Epidermal melanocyte (primary cell): ENCODE measurements at regions not wholly inside any gene's neighbourhood (a gene's known extent, or its start where the extent isn't known, plus 50 kb on each side); places are given as distances from the start of the nearest gene placed in this dataset.
"Not testable (repeated sequence)": the region's sequence is repeated elsewhere in the genome, so short reads cannot be mapped to it uniquely, and the experiment has no call there.

Experiments
- DNase-seq: peaks from one replicate; pipeline ENCODE4 v3.0.0; 2011; ENCODE audit warnings: low spot score; ENCODE audit not compliant: insufficient read length

- DNase-seq, result no peak
Measured at GRCh38 chrX:139475432-139475831, 55.1 kb upstream of the F9 start.

DNA sequence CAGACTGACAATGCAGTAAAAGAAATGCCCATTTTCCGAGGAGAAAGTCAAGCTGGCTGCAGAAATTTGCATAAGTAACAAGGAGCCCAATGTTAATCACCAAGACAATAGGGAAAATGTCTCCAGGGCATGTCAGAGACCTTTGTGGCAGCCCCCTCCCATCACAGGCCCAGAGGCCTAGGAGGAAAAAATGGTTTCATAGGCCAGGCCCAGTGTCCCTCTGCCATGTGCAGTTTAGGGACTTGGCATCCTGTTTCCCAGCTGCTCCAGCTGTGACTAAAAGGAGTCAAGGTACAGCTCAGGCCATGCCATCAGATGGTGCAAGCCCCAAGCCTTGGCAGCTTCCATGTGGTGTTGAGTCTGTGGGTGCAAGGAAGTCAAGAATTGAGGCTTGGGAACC, 68.6 kb upstream of the F9 start:
- DNase-seq, result not testable (repeated sequence)

- no peak for DNase-seq
Measured at GRCh38 chrX:139454743-139455142, 75.8 kb upstream of the F9 start.

DNA sequence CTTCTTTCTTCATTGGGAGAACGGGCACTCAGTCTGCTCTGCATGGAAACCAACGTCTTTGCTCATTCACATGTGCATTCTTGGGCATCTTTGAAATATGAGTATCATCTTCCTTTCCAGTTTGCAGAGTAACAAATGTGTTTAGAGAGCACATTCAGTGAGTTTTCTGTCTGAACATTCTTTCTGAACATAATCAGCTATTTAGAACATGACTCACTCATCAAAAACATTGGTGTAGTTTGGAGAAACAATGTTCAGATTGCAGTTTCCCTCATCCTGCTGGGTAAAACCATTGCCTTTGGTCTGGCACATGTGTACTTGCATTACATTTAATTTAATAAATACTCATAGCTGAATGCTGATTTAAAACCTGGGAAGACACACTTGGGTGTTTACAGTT, 81.5 kb upstream of the F9 start:
- DNase-seq, result no peak

- no peak for DNase-seq
Measured at GRCh38 chrX:139446832-139447231, 83.7 kb upstream of the F9 start.

DNA sequence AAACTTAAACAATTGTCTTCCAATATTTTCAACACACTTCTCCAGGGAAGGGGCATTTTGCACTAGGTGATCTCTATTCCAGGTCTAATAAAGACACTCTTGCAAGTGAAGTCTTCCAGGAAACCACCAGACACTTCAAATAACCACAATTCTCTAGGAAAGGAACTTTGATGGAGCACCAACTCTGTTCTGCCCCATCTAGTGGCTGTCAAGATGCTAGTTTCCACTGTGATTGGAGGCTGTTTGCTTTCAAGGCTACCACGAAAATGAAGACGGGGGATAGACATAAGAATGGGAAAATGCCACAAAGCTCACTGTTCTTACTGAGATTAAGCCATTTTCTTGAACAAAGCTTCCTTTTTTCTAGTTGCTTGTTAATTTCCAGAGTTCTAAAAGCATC, 100.6 kb upstream of the F9 start:
- no peak for DNase-seq

DNA sequence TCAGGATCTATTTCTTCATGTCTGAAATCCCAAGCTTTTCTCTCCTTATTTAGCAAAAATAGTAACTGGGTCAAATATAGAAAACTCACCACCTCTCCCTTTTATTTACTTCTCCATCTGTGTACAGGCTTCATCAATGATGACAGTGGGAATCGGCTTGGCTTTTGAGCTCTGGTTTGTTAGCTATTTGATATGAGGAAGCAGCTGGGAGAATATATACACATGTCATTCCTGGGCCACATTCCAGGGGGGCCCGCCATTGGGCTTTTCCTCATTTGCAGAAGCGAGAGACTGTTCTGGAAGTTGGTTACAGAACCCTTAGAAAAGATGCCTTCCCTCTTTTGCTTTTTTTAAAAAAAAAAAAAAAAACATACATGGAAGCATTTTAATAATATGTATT, 107.4 kb upstream of the F9 start:
- DNase-seq, result no peak

- not testable (repeated sequence) for DNase-seq
Measured at GRCh38 chrX:139398258-139398657, 132.3 kb upstream of the F9 start.

DNA sequence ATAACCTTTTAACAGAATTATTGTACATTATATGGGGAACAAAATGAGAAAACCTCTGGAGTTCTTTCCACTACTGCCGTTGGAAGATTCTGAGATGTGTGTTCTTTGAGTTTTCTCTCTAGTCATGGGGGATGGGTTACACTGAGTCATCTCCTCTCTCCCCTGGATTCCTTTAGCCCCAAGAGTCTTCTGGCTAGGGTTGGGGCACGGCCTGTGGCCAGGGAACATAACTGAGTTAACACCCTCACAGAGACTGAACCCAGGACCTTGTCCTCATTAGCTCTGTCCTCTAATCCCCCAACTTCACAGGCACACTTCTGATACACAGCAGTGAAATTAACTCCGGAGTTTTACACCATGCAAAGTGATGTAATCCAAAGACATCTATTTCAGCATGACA, 142.3 kb upstream of the F9 start:
- no peak for DNase-seq

- no peak for DNase-seq
Measured at GRCh38 chrX:139382529-139382928, 148.0 kb upstream of the F9 start.

GRCh38 chrX:139376547-139376946, 154.0 kb upstream of the F9 start:
- DNase-seq, result not testable (repeated sequence)

- no peak for DNase-seq
Measured at GRCh38 chrX:139360356-139360755, 170.2 kb upstream of the F9 start.

- DNase-seq, result not testable (repeated sequence)
Measured at GRCh38 chrX:139342594-139342991, 187.9 kb upstream of the F9 start.

DNA sequence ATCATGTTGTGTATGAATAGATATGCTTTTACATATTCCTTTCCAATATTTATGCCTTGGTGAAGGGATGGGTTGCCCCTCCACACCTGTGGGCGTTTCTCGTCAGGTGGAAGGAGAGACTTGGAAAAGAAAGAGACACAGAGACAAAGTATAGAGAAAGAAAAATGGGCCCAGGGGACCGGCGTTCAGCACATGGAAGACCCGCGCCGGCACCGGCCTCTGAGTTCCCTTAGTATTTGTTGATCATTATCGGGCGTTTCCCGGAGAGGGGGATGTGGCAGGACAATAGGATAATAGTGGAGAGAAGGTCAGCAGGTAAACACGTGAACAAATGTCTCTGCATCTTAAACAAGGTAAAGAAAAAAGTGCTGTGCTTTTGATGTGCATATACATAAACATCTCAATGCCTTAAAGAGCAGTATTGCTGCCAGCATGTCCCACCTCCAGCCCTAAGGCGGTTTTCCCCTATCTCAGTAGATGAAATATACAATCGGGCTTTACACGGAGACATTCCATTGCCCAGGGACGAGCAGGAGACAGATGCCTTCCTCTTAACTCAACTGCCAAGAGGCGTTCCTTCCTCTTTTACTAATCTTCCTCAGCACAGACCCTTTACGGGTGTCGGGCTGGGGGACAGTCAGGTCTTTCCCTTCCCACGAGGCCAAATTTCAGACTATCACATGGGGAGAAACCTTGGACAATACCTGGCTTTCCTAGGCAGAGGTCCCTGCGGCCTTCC, 188.5 kb upstream of the F9 start:
- not testable (repeated sequence) for DNase-seq

- no peak for DNase-seq
Measured at GRCh38 chrX:139332441-139332840, 198.1 kb upstream of the F9 start.

- no peak for DNase-seq
Measured at GRCh38 chrX:139327355-139327754, 203.2 kb upstream of the F9 start.

- DNase-seq, result no peak
Measured at GRCh38 chrX:139324756-139325155, 205.8 kb upstream of the F9 start.

- not testable (repeated sequence) for DNase-seq
Measured at GRCh38 chrX:139320661-139321354, 209.7 kb upstream of the F9 start.

GRCh38 chrX:139306675-139307074, 223.9 kb upstream of the F9 start:
- DNase-seq, result not testable (repeated sequence)

GRCh38 chrX:139304471-139304870, 226.1 kb upstream of the F9 start:
- DNase-seq, result no peak

- DNase-seq, result no peak
Measured at GRCh38 chrX:139299309-139299708, 231.2 kb upstream of the F9 start.

DNA sequence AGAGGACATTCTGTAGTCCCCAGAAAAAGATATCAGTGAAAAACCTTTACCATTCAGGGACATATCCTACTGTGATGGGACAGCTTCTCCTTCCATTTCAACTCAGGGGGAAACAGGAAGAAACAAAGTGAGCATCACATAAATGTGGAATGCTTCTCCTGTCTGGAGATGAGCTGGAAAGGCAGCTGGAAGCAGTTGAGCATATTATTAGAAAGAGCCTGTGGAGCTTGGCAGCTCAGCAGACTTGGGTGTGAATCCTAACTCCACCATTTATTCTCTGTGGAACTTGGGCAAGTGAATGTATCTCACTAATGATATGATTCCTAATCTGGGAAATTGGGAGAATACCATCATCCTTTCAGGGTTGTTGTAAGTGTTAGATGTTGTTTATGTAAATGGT, 232.1 kb upstream of the F9 start:
- DNase-seq, result no peak

DNA sequence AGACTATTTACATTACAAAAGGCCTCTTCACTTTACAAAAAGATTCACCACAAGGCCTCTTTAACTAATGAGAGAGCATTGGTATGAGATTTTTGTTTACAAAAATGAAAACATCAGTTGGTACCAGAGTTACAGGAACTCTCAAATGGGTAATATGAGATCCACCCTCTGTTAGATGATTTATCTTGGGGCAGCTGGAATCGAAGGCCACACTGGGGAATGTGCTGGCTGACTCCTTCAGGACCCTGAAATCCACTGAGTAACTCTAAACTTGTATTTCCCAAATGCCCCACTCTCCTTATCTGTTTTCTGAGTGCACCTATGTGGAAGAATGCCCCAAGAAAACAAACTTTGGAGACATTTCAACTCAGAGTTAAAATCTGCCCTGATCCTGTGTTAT, 232.9 kb upstream of the F9 start:
- no peak for DNase-seq
